Immature natural killer cell (primary cell): ENCODE measurements at regions not wholly inside any gene's neighbourhood (a gene's known extent, or its start where the extent isn't known, plus 50 kb on each side); places are given as distances from the start of the nearest gene placed in this dataset.
"Not testable (repeated sequence)": the region's sequence is repeated elsewhere in the genome, so short reads cannot be mapped to it uniquely, and the experiment has no call there.

Experiments used
- DNase-seq, 3 donors: peaks; one replicate each; pipeline ENCODE4 v3.0.0; 2022; ENCODE audit warnings: mixed read lengths in 1 of 3
- H3K27ac Mint-ChIP-seq, 6 donors: one replicate each; pipeline ENCODE4 v1.8.0; 2020; ENCODE audit warnings: mixed read lengths in 6 of 6, mild to moderate bottlenecking in 5 of 6, inconsistent platforms in 4 of 6, moderate library complexity in 3 of 6
- H3K27me3 Mint-ChIP-seq, 3 donors: one replicate each; pipeline ENCODE4 v1.8.0; 2020 to 2021; ENCODE audit warnings: low read depth in 3 of 3, mild to moderate bottlenecking in 3 of 3, mixed read lengths in 3 of 3, moderate library complexity in 3 of 3, inconsistent platforms in 1 of 3
- H3K36me3 Mint-ChIP-seq, 3 donors: one replicate each; pipeline ENCODE4 v1.8.0; 2020; ENCODE audit warnings: mixed read lengths in 3 of 3, inconsistent platforms in 2 of 3, mild to moderate bottlenecking in 2 of 3
- H3K4me1 Mint-ChIP-seq, 2 donors: one replicate each; pipeline ENCODE4 v1.8.0; 2020; ENCODE audit warnings: inconsistent platforms in 2 of 2, mild to moderate bottlenecking in 2 of 2, mixed read lengths in 2 of 2, moderate library complexity in 1 of 2
- H3K4me3 Mint-ChIP-seq, 5 donors: one replicate each; pipeline ENCODE4 v1.8.0; 2020; ENCODE audit warnings: mild to moderate bottlenecking in 5 of 5, mixed read lengths in 5 of 5, inconsistent platforms in 3 of 5, moderate library complexity in 3 of 5
- H3K9me3 Mint-ChIP-seq, 6 donors: one replicate each; pipeline ENCODE4 v1.8.0; 2020; ENCODE audit warnings: mild to moderate bottlenecking in 6 of 6, mixed read lengths in 6 of 6, inconsistent platforms in 4 of 6, moderate library complexity in 3 of 6

DNA sequence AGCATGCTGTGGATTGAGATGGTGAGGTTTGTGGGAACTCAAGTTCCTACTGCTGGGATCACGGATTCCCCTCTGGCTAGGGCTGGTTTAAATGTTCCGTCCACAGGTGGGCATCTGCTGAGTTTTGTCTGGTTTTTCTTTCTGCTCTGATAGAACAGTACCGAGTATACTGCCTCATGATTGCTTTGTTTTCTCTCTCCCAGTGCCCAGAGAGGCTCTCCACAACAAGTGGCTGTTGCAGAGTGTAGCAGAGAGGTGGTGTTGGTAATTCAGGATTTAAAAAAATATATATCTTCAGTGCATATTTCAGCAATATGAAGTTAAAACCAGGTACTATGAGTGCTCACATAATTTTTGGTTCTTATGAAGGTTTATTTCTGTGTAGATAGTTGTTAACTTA is 213.7 kb downstream of the TEX13C start:
- no peak overlapping the region for H3K4me3 Mint-ChIP-seq
- no peaks in the 10 kb centered on the region for H3K36me3 Mint-ChIP-seq
- DNase-seq, result no peak
- peaks cover 0 to 12% (median 1%) of the 10 kb centered on the region in 6 donors for H3K9me3 Mint-ChIP-seq
- H3K27me3 Mint-ChIP-seq, result peaks cover 0 to 7% (median 0%) of the 10 kb centered on the region in 3 donors
- no peaks in the 10 kb centered on the region for H3K4me1 Mint-ChIP-seq
- no peak overlapping the region for H3K27ac Mint-ChIP-seq

DNA sequence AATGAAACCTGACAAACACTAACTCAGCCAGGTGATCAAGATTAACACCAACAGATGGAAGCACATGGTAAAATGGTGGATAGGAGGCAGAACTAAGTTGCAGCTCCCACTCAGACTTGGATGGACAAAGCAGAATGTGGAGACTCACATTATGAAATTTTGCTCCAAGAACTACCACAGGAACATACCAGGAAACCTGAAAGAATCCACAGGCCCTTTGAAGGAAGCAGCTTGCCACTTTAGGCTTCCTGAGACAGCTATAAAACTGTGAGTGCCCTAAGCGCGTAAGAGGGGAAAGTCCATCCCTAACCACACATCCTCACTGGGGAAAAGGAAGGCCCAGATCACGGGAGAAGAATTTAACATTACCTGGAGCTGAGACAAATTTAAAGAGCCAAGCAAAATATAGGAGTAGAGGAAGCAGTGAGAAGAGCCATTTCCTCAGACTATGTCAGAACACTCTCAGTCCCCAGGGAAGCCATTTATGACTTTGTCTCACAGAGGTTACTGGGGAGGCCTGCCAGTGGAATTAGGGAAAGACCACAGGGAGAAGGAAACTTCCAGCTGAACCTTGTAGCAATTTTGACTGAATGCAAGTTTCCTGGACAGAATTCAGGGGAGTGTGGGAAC is 224.5 kb downstream of the TEX13C start:
- Mint-ChIP-seq H3K9me3 (peaks cover 0 to 6% (median 3%) of the 10 kb centered on the region in 6 donors), H3K4me3 (no peak overlapping the region), H3K27ac (no peak overlapping the region), H3K27me3 (peaks cover 0 to 9% (median 0%) of the 10 kb centered on the region in 3 donors), H3K4me1 (no peaks in the 10 kb centered on the region), H3K36me3 (no peaks in the 10 kb centered on the region)
- no peak for DNase-seq

DNA sequence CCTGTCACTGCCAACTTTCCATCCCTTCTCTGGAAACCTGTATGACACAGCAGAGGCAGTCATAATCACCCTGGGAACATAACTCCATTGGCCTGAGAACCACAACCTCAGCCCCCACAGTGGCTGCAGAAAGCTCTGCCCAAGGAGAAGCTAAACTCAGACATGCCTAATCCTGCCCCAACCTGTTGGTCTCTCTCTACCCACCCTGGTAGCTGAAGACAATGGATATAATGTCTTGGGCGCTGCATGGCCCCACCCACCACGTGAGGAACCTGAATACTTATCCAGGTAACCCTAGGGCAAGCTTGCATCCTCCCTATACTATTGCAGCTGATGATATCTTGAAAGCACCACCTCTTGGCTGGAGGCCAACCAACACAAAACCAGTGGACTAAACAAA is 225.2 kb downstream of the TEX13C start:
- Mint-ChIP-seq H3K4me1 (no peaks in the 10 kb centered on the region), H3K27ac (no peak overlapping the region), H3K36me3 (no peaks in the 10 kb centered on the region), H3K9me3 (peaks cover 0 to 6% (median 3%) of the 10 kb centered on the region in 6 donors), H3K4me3 (no peak overlapping the region), H3K27me3 (peaks cover 0 to 9% (median 0%) of the 10 kb centered on the region in 3 donors)
- DNase-seq, result no peak

DNA sequence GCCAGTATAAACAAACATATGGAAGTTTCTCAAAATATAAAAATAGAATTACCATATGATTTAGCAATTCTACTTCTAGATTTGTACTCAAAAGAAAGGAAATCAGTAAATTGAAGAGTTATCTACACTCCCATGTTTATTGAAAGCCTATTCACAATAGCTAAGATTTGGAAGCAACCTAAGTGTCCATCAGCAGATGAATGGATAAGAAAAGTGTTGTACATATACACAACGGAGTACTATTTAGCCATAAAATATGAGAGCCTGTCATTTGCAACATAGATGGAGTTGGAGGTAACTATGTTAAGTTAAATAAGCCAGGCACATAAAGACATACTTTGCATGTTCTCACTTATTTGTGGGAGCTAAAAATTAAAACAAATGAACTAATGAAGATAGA is 257.8 kb downstream of the TEX13C start:
- Mint-ChIP-seq H3K36me3 (no peaks in the 10 kb centered on the region), H3K27me3 (no peaks in the 10 kb centered on the region), H3K9me3 (peaks cover 0 to 2% (median 0%) of the 10 kb centered on the region in 6 donors), H3K4me3 (no peak overlapping the region), H3K27ac (no peak overlapping the region), H3K4me1 (no peaks in the 10 kb centered on the region)
- DNase-seq, result no peak

DNA sequence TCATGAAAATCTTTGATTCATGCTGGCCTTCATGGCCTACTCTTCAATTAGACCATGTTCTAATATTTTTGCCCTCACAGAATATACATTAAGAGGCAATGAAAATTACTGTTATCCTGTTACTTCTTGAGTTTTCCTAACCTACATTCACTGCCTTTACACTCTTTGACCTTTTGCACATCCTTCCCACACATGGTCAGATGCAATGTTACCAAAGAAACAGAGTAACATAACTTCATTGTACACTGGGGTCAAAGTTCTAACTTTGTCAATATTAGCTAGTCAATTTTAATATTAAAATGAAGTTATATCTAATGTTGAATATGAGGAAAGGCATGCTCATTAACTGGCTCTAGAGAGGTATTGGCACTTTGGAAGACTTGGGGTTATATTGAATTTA is 284.8 kb downstream of the TEX13C start:
- H3K4me3 Mint-ChIP-seq, result no peak overlapping the region

DNA sequence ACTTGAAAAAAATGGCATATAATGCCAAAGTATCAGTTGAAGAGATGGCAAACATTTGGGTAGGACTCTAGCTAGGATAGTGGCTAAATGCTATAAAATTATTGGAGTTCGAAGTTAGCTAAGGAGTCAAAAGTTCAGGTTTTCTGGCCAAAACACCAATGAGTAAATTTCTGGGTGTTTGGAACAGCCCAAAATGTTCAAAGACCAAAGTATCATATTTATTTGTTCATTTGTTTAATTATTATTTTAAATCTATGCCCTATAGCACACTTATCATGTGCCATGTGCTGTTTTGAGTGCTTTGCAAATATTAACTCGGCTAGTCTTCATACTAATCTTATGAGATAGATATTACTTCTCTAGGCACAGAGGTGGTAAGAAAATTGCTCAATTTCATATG is 285.5 kb downstream of the TEX13C start:
- Mint-ChIP-seq H3K27ac (no peak overlapping the region), H3K9me3 (no peaks in the 10 kb centered on the region), H3K27me3 (peaks cover 0 to 2% (median 0%) of the 10 kb centered on the region in 3 donors), H3K4me3 (no peak overlapping the region), H3K4me1 (no peaks in the 10 kb centered on the region), H3K36me3 (no peaks in the 10 kb centered on the region)
- no peak for DNase-seq

More for the DNA sequence above, 284.8 kb downstream of the TEX13C start:
- no peak for DNase-seq
- H3K36me3 Mint-ChIP-seq, result no peaks in the 10 kb centered on the region
- peaks cover 0 to 4% (median 0%) of the 10 kb centered on the region in 6 donors for H3K9me3 Mint-ChIP-seq
- no peaks in the 10 kb centered on the region for H3K4me1 Mint-ChIP-seq
- H3K27me3 Mint-ChIP-seq, result peaks cover 0 to 3% (median 0%) of the 10 kb centered on the region in 3 donors
- no peak overlapping the region for H3K27ac Mint-ChIP-seq

DNA sequence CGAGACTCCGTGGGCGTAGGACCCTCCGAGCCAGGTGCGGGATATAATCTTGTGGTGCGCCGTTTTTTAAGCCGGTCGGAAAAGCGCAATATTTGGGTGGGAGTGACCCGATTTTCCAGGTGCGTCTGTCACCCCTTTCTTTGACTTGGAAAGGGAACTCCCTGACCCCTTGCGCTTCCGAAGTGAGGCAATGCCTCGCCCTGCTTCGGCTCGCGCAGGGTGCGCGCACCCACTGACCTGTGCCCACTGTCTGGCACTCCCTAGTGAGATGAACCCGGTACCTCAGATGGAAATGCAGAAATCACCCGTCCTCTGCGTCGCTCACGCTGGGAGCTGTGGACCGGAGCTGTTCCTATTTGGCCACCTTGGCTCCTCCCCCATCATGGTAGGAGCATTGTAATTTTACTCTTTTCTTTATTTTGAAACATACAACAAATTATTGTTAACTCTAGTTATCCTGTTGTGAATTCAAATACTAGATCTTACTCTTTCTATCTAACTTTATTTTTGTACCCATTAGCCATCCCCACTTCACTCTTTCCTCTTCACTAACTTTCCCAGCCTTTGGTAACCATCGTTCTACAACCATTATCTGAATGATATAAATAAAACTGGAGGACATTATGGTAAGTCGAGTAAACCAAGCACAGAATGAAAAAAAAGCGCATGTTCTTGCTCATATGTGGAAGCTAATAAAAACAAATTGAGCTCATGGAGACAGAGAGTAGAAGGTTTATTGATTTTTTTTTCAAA is 295.1 kb downstream of the TEX13C start:
- H3K9me3 Mint-ChIP-seq, H3K4me3 Mint-ChIP-seq, H3K4me1 Mint-ChIP-seq, H3K27me3 Mint-ChIP-seq, H3K27ac Mint-ChIP-seq, DNase-seq, H3K36me3 Mint-ChIP-seq: not testable (repeated sequence)

DNA sequence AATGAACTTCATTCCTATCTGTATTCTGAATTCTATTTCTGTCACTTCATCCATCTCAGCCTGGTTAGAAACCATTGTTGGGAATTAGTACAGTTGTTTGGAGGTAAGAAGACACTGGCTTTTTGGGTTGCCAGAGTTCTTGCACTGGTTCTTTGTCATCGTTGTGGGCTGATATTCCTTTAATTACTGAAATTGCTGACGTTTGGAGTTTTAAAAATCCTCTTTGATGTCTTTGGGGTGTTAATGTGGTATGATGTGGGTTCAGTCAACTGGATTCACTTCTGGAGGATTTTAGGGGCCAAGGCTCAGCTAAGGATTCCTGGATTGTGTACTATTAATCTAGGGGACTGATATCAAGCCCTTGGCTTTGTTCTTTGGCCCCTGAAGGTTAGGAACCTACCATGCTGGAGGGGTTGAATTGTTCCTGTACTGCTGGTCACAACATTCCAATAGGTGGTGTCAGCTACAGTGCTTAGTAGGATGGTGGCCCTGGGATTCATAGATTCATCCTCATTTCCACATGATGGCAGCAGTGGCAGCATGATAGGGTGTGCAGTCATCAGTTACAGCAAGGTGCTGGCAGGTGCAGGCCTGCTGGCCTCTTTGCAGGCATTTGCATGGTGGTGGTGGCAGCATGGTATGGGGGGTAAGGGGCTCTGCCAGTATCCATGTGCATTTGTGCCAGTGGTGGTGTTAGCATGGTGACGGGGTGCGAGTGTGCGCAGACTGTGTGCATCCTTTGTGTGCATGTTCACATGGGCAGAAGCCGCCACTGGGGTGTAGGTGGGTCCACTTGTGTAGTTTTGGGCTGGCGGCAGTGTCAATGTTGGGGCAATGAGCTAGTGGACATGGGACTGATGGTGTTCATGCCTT is 301.3 kb downstream of the TEX13C start:
- no peaks in the 10 kb centered on the region for H3K36me3 Mint-ChIP-seq
- DNase-seq, result no peak
- no peak overlapping the region for H3K4me3 Mint-ChIP-seq
- H3K27me3 Mint-ChIP-seq, result peaks cover 0 to 8% (median 0%) of the 10 kb centered on the region in 3 donors
- H3K9me3 Mint-ChIP-seq, result peaks cover 0 to 2% (median 0%) of the 10 kb centered on the region in 6 donors
- H3K27ac Mint-ChIP-seq, result no peak overlapping the region
- H3K4me1 Mint-ChIP-seq, result no peaks in the 10 kb centered on the region

DNA sequence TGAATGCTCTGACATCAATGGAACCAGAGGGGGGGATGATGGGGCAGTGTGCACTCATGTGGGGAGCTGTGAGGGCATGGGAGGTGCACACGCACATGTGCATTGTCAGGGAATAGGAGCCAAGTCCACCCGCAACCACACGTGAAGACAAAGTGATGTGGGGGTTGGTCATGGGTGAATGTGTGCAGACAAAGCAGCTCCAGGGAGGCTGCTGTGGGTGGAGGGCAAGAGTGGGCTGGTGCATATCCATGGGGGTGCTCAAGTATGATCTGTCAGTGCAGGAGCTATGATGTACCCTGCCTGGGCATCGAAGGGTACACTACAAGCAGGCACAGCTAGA is 301.9 kb downstream of the TEX13C start:
- Mint-ChIP-seq H3K36me3 (no peaks in the 10 kb centered on the region), H3K27me3 (peaks cover 0 to 8% (median 0%) of the 10 kb centered on the region in 3 donors), H3K27ac (no peak overlapping the region), H3K9me3 (peaks cover 0 to 2% (median 0%) of the 10 kb centered on the region in 6 donors), H3K4me3 (no peak overlapping the region), H3K4me1 (no peaks in the 10 kb centered on the region)
- DNase-seq, result no peak

DNA sequence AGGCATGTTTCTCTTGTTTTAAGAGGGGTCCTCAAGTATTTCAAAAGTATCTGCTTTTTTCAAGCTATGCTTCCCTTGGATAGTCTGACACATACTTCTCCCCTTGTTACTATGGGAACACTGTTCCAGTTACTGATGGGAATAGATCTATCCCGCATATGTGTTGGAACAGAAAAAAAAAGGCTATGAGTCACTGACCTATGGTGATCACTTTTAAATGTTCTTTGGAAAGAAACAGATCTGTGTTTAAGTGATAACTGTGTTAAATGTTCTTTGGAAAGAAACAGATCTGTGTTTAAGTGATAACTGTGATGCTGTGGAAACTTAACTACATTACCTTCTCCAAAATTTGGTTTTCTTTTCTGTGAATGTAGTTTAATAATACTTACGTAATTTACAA is 303.2 kb downstream of the TEX13C start:
- Mint-ChIP-seq H3K36me3 (no peaks in the 10 kb centered on the region), H3K27me3 (peaks cover 0 to 5% (median 0%) of the 10 kb centered on the region in 3 donors), H3K27ac (no peak overlapping the region), H3K4me3 (no peak overlapping the region), H3K4me1 (no peaks in the 10 kb centered on the region), H3K9me3 (no peaks in the 10 kb centered on the region)
- DNase-seq, result no peak

DNA sequence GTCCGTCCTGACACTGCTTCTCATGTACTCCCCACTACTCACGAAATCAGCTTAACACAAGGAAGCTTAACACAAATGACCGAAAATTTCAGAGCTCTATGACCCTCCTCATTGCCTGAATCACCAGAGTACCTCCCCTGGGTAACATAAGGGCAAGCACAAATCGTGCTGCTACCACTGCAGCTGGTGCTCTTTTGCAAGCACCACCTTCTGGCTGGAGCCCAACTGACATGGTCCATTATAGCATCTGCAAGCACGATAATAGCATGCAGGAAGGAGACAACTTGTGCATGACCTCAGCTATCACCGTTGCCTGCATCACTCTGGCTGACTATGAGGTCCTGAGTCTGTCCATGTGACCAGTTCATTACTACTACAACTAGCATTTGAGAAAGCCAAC is 308.0 kb downstream of the TEX13C start:
- Mint-ChIP-seq H3K27ac (no peak overlapping the region), H3K4me3 (no peak overlapping the region), H3K9me3 (peaks cover 0 to 4% (median 0%) of the 10 kb centered on the region in 6 donors), H3K4me1 (no peaks in the 10 kb centered on the region), H3K27me3 (peaks cover 0 to 2% (median 1%) of the 10 kb centered on the region in 3 donors), H3K36me3 (no peaks in the 10 kb centered on the region)
- no peak for DNase-seq

DNA sequence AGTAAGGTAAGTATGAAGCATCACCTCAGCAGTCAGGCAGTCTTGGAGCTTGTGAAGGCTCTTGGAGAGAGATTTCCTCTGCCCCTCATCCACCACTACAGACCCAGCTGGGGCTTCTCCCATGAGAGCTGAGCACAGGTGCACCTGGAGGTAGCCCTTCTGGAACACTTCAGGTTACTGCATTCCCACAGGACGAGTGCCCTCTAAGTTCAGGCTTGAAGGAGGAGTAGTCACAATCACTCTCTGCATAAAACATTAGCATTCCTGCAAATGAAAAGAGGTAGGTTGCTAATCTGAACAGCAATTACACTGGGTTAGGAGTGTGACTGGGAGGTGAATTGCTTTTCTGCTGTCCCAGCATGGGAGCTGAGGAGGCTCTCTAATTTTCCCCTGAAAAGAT is 308.8 kb downstream of the TEX13C start:
- Mint-ChIP-seq H3K27ac (no peak overlapping the region), H3K4me3 (no peak overlapping the region), H3K27me3 (peaks cover 0 to 2% (median 1%) of the 10 kb centered on the region in 3 donors), H3K9me3 (peaks cover 0 to 4% (median 0%) of the 10 kb centered on the region in 6 donors), H3K4me1 (no peaks in the 10 kb centered on the region), H3K36me3 (no peaks in the 10 kb centered on the region)
- no peak for DNase-seq

DNA sequence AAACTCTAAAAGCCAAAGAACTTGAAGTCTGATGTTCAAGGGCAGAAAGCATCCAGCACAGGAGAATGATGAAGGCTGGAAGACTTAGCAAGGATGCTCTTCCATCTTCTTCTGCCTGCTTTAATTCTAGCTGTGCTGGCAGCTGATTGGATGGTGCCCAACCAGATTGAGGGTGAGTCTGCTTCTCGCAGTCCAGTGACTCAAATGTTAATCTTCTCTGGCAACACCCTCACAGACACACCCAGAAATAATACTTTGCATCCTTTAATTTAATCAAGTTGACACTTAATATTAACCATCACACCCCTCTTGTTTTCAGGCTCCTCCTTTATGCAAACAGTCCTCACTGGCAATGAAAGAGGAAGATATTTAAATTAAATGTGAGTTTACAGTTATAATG is 321.7 kb downstream of the TEX13C start:
- Mint-ChIP-seq H3K36me3 (no peaks in the 10 kb centered on the region), H3K4me3 (no peak overlapping the region), H3K27me3 (peaks cover 0 to 5% (median 0%) of the 10 kb centered on the region in 3 donors), H3K4me1 (no peaks in the 10 kb centered on the region), H3K27ac (no peak overlapping the region), H3K9me3 (peaks cover 0 to 2% (median 0%) of the 10 kb centered on the region in 6 donors)
- DNase-seq, result no peak

DNA sequence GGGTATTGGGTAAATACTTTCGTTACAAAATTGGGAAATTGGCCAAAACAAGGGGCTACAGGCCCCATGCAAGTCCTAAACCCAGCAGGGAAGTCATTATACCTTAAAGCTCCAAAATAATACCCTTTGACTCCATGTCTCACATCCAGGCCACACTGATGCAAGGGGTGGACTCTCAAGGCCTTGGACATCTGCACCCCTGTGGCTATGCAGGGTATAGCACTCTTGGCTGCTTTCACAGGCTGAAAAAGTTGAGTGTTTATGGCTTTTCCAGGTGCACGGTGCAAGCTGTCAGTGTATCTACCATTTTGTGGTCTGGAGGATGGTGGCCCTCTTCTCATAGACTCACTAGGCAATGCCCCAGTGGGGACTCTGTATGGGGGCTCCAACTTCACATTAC is 326.5 kb downstream of the TEX13C start:
- H3K4me3 Mint-ChIP-seq, result no peak overlapping the region
- H3K27ac Mint-ChIP-seq, result no peak overlapping the region
- no peaks in the 10 kb centered on the region for H3K36me3 Mint-ChIP-seq
- H3K27me3 Mint-ChIP-seq, result no peaks in the 10 kb centered on the region
- no peak for DNase-seq
- peaks cover 0 to 6% (median 0%) of the 10 kb centered on the region in 6 donors for H3K9me3 Mint-ChIP-seq
- H3K4me1 Mint-ChIP-seq, result no peaks in the 10 kb centered on the region
